Activated CD4-positive, alpha-beta T cell treated with anti-CD3 and anti-CD28 coated beads, Interleukin-2, amount 50 U/mL, for 24 hours (primary cell): ENCODE measurements at regions not wholly inside any gene's neighbourhood (a gene's known extent, or its start where the extent isn't known, plus 50 kb on each side); places are given as distances from the start of the nearest gene placed in this dataset.

ENCODE experiments used
- DNase-seq, 2 donors: peaks; one replicate each; pipeline ENCODE4 v3.0.0-alpha.2; 2020; ENCODE audit warnings: low read depth in 1 of 2, low spot score in 1 of 2

DNA sequence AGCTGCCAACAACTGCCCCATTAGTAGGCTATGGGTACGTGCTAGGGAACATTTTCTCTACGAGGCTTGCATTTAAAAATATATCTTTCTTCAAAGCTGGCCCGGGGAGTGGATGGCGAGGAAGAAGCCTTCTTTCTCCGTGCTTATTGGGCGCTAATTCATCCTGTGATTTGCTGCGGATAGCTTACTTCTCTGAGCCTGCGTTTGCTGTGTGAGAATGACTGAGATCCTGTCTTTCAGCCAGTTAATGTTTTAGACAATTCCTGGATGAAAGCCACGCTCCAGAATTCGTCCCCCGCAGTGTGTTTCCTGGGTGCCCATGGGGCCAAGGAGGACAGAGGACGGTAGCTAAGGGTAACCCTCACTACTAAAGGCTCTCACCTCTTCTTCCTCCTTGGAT is 57.8 kb upstream of the TARBP1 start:
- no peak for DNase-seq

DNA sequence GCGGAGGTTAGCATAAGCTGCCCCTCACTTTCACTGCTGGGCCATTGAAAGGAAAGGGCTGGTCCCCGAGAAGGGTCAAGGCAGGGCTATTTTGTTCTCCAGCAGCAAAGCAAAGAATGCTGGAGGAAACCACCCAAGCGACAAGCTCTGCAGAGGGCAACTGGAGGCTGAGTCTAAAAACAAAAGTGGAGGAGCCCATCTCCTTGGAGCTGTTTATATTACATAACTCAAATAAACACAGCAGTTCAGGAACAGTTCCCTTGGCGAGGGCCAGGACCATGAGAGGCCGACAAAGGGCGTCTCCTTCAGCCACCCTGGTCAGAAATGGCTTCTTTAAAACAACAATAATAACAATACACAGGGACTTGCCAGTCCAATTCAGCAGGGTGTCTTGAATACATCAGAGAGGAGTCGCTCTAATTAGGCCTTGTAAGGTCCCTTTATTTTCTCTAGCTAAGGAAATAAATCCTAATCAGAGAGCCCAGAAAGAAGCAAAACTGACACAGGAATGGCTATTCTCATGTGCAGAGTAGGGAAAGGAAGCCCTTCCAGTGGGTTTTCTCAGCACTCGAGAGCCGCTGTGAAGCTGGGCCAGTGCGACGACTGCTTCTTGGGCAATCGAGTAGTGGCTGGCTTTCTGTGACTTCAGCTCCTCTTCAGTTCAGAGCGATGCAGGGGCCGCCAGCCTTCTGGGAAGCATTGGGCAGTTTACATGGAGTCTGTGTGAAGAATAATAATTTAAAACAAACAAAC is 57.0 kb upstream of the TARBP1 start:
- DNase-seq: no peak

DNA sequence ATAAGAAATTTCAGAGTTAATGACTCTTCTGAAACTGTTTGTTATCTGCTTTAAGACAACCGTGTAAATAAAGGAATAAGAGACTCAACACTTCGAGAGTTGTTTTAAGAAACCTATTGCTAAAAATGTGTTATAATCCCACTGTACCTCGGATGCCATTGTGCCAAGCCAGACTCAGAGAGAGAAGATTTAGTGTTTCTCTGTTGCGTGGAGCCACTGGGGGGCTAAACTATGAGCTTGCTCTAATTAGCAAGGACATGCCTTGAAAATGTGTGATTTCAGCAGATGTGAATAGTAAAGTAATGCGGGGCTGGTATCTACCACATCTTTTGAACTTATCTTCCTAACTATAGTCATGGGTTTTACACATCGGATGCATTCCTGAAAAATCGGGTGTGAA is 56.2 kb upstream of the TARBP1 start:
- DNase-seq: no peak

DNA sequence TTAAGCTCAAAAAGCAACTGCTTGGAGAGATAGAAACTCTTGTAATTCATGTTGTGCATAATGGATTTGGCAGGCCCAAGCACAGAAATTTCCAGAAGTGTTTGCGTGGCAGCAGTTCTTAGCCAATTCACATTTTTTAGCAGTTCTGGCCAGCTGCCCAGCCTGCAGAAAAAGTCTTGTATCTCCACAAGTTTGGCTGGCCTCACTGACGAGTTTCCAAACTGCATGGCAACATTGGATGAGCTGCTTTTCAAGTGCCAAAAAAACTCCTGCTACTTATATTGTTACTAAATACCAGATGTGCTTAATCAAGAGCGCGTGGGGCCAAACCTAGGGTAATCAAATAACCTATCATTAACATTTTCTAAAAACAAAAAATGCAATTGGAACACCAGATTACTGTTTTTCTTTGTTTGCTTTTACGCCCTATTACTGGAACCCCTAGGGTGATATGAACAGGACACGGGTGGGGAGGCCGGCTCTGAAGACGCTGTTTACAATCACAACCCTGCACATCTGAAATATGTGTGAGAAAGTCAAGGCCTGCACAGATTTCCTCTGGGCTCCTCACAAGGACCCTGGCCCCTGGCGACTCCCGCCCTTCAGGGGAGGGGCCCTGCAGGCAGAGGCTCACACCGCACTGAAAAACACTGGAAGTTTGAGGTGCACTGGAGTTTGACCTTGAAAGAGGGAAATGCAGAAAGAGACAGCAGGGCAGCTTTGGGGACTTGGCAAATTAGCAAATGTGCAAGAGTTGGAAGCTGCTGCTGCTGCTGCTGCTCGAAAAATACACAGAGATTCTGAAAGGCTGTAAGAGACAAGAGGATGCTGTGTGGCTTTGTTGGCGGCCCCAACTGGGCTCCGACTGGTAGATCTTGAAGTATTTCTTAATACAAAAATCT is 55.2 kb upstream of the TARBP1 start:
- DNase-seq: no peak

DNA sequence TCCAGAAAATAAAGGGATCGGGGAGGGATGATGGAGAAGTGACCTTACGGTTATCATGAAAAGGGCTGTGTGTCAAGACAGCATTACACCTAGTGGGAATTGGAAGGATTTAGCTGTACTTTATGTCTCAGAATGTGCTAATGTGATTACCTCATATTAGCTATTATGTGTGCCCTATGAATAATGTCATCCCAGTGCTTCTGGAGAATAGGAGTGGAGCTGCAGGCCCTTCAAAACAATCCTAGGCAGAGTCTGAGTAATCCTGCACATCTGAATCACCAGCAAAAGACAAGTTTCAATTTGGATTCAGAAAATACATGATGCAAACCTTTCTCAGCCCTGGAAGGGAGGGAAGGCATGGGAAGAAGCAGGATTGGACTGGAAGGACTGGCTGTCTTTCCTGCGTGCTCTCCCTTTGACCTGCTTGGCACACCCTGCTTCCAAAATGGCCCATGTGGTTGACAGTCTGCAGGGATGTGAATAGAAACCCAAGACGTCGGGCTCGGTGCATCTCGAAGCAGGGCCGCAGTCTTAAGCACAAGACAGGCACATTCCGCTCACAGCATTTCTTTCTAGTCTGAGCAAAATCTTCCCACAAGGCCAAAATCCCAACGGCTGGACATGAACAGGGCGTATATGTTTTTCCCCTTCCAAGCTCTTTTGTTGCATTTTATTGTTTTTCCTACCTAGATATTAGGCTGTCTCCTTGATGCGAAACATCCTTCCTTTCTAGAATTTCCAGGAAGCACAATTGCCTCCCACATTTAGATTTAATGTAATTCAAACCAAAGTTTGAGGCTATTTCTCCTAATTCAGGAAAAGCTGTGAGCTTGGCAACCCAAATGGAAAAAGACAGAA is 54.3 kb upstream of the TARBP1 start:
- DNase-seq: no peak

DNA sequence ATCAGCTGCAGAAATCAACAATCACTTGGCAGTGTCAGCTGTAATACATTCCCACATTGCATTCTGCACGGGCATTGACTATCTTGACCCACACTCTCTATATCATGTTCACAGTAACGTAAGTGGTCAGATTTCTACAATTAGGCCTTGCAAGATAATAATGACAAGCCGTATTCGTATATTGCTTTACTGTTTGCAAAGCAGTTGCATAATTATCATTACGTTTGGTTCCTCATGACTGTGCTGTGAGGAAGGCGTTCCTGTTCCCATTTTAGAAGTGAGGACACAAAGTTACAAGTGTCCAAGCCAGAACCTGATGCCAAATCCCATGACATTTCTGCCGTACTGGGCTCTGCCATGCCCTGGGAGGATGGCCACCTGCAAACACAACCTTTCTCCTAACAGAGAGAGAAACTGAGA is 53.5 kb upstream of the TARBP1 start:
- DNase-seq: no peak

DNA sequence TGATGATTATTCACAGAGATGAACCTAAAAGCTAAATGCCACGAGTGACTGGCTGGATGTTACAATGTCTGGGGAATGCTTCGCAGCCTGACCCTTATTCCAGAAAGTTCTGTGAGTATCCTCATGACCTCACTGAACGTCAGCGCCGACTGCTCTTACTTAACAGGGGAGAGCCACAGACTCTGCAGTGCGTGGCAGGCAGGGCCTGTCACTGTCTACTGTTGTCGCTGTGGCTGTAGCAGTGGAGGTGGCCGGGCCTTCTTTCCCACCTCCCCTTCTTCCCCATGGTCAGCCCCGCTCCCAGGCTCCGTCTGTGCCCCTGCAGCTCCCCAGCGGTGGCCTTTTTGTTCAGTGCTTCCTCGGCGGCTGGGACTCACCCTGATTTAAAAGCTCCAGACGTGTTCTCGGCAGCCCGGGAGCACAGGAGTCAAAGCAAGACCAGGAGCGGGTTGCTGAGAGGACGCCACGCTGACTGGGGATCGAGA is 52.2 kb upstream of the TARBP1 start:
- DNase-seq: no peak

DNA sequence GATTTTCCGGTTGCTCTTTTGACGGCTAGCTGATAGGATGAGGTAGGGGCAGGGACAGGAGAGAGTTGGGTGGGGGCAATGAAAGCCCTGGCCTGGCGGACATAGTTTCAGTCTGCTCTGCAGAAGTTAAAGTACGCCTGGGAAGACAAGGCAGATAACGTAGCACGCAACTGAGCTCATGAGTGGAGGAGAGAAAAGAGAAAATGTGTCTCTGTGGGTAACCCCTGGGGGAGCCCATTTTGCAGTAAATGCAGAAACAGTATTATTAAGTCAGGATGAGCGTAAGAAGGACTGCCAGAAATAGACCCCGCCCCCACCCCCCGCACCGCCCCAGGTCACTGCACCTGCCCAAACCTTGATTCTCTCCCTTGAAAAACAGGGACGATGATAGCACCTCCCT is 51.7 kb upstream of the TARBP1 start:
- no peak for DNase-seq

DNA sequence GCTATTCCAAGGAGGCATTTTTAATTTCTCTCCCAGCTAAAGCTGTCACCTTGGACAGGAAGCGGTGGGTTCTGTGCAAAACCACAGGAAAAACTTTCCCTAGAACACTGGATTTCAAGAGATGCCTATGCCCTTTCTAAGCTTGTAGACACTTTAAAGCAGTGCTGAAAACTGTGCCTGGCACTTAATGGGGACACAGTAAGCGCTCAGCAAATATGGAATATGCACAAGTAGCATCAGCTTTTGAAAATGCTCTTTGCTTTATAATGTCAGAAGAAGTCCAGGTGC is 50.9 kb upstream of the TARBP1 start:
- DNase-seq: no peak

DNA sequence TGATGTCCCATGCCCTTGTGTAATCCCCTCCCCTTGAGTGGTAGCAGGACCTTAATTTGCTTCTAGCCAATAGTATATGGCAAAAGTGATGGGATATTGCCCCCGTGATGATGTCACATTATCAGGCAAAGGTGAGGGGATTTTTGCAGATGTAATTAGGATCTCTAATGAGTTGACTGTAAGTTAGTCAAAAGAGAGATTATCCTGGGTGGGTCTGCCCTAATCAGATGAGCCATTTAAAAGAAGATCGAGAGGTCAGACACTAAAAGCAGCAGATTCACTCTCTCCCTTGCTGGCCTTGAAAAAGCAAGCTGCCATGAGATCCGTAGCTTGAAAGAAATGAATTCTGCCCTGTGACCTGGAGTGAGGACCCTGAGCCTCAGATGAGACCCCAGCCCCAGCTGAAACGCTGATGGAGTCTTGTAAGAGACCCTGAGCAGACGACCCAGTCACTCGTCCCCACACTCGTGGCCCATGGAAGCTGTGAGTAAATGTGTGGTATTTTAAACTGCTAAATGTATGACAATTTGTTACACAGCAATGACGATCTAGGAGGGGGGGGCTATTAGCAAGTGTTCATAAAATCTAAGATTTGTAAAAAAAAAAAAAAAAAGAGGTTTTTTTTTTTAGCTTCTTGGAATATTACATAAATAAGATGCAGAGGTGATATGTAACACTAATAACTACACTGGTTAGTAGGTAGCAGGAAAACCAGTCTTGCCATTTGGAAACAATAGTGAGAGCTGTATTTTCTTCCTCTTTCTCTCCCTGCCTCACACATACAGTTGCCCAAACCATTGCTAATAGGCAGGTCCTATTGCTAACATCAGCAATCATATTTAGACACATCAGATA is 50.3 kb upstream of the TARBP1 start:
- no peak for DNase-seq
